HepG2 (cell line): ENCODE measurements at regions not wholly inside any gene's neighbourhood (a gene's known extent, or its start where the extent isn't known, plus 50 kb on each side); places are given as distances from the start of the nearest gene placed in this dataset.

ENCODE experiments used
- EZH2 ChIP-seq: conservative IDR thresholded peaks from 2 replicates; pipeline ENCODE4 v1.6.1; 2012; ENCODE audit warnings: mild to moderate bottlenecking, low read depth, low read length, moderate library complexity
- FOXO1 ChIP-seq: sonication (generic); formaldehyde crosslinking; IDR thresholded peaks from 2 replicates; pipeline ENCODE4 v1.4.0; 2020; ENCODE audit warnings: missing genetic modification reagents
- GATAD2A ChIP-seq: IDR thresholded peaks from 2 replicates; pipeline ENCODE4 v1.6.1; 2016
- ISL2 ChIP-seq: sonication (generic); formaldehyde crosslinking; IDR thresholded peaks from 2 replicates; pipeline ENCODE4 v1.5.0; 2020; ENCODE audit warnings: missing genetic modification reagents
- PAX8 ChIP-seq: sonication (generic); formaldehyde crosslinking; IDR thresholded peaks from 2 replicates; pipeline ENCODE4 v1.8.0; 2022; ENCODE audit warnings: mild to moderate bottlenecking, missing genetic modification reagents, borderline replicate concordance
- ZBTB21 ChIP-seq: sonication (generic); formaldehyde crosslinking; IDR thresholded peaks from 2 replicates; pipeline ENCODE4 v1.4.0; 2020; ENCODE audit warnings: missing genetic modification reagents
- ZFAT ChIP-seq: sonication (generic); formaldehyde crosslinking; conservative IDR thresholded peaks from 2 replicates; pipeline ENCODE4 v1.8.1; 2023; ENCODE audit warnings: missing genetic modification reagents, inconsistent platforms
- ZNF569 ChIP-seq: sonication (generic); formaldehyde crosslinking; IDR thresholded peaks from 2 replicates; pipeline ENCODE4 v1.5.0; 2020; ENCODE audit warnings: mild to moderate bottlenecking, missing genetic modification reagents, moderate library complexity, borderline replicate concordance
- ZNF660 ChIP-seq: sonication (generic); formaldehyde crosslinking; IDR thresholded peaks from 2 replicates; pipeline ENCODE4 v1.5.1; 2020; ENCODE audit warnings: mild to moderate bottlenecking, low read depth, missing genetic modification reagents, borderline replicate concordance
- ZNF777 ChIP-seq: sonication (generic); formaldehyde crosslinking; IDR thresholded peaks from 2 replicates; pipeline ENCODE4 v1.4.0; 2020; ENCODE audit warnings: missing genetic modification reagents
- TF ChIP-seq, protein P1 (sequence below): fragments of 450-650 bp; IDR thresholded peaks from 2 replicates; pipeline ENCODE4 v1.6.1; 2017
- TF ChIP-seq, protein P2 (sequence below): sonication (generic); formaldehyde crosslinking; IDR thresholded peaks from 2 replicates; pipeline ENCODE4 v1.4.0; 2020; ENCODE audit warnings: missing genetic modification reagents, mild to moderate bottlenecking, borderline replicate concordance
- TF ChIP-seq, protein P3 (sequence below): sonication (generic); formaldehyde crosslinking; IDR thresholded peaks from 2 replicates; pipeline ENCODE4 v1.8.0; 2022; ENCODE audit warnings: low read depth, missing genetic modification reagents
- TF ChIP-seq, protein P4 (sequence below): sonication (generic); formaldehyde crosslinking; conservative IDR thresholded peaks from 2 replicates; pipeline ENCODE4 v1.4.0; 2020; ENCODE audit warnings: missing genetic modification reagents
- TF ChIP-seq, protein P5 (sequence below): sonication (generic); formaldehyde crosslinking; IDR thresholded peaks from 2 replicates; pipeline ENCODE4 v1.8.1; 2023; ENCODE audit warnings: mild to moderate bottlenecking, missing genetic modification reagents
- TF ChIP-seq, protein P6 (sequence below): sonication (generic); formaldehyde crosslinking; conservative IDR thresholded peaks from 2 replicates; pipeline ENCODE4 v1.4.0; 2020; ENCODE audit warnings: missing genetic modification reagents

DNA sequence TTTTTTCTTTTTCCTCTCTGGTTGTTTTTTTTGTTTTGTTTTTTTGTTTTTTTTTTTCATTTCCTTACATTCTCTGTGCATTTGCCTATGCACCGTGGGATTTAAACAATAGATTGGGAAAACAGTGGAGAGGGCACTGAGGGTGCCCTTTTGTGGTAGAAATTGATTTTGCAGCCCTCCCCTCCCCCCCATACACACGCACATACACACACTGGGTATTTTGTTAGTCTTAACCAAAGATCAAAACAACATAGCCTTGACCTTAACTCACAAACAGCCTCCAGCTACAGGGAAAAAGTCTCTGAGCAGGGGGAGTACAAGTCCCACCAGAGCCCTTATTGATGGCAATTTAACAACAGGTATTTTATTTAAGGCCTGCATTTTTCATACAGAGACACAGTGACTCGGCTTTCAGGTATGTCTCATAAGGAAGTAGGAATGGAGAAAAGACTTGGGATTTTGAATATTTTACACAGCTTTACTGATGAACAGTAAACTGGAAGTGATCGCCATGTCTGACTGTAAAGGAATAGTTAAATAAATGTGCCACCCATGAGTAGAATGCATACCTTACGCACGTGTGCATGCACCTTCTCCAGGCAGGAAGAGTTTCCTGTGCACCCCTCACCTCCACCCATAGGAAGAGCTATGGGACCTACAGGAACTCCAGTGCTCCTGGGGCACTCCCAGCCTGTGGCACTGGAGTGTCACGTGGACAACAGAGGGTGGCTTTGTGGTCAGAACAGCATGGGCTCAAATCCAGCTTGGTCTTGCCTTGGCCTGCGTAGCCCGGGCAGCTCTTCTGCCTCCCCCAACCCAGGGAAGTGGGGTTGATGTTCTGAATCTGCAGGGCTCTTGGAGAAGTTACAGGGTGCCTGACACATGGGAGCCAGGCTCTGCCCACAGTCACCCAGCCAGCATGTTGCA, 266.4 kb downstream of the ANAPC1 start (continued):
- TF ChIP-seq FOXO1 (peak; percentile 94), ZNF660 (CRISPR knock-in tag) (no peak), ISL2 (CRISPR knock-in tag) (peak; percentile 32; the same call in 1 of the 2 replicates), EZH2 (no peak), GATAD2A (CRISPR knock-in tag) (peak; percentile 72), PAX8 (no peak), ZFAT (CRISPR knock-in tag) (no peak), ZNF777 (CRISPR knock-in tag) (no peak), ZNF569 (CRISPR knock-in tag) (no peak), ZBTB21 (CRISPR knock-in tag) (no peak)
- TF ChIP-seq, protein P1, sequence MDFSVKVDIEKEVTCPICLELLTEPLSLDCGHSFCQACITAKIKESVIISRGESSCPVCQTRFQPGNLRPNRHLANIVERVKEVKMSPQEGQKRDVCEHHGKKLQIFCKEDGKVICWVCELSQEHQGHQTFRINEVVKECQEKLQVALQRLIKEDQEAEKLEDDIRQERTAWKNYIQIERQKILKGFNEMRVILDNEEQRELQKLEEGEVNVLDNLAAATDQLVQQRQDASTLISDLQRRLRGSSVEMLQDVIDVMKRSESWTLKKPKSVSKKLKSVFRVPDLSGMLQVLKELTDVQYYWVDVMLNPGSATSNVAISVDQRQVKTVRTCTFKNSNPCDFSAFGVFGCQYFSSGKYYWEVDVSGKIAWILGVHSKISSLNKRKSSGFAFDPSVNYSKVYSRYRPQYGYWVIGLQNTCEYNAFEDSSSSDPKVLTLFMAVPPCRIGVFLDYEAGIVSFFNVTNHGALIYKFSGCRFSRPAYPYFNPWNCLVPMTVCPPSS: no peak
- TF ChIP-seq, protein P2, sequence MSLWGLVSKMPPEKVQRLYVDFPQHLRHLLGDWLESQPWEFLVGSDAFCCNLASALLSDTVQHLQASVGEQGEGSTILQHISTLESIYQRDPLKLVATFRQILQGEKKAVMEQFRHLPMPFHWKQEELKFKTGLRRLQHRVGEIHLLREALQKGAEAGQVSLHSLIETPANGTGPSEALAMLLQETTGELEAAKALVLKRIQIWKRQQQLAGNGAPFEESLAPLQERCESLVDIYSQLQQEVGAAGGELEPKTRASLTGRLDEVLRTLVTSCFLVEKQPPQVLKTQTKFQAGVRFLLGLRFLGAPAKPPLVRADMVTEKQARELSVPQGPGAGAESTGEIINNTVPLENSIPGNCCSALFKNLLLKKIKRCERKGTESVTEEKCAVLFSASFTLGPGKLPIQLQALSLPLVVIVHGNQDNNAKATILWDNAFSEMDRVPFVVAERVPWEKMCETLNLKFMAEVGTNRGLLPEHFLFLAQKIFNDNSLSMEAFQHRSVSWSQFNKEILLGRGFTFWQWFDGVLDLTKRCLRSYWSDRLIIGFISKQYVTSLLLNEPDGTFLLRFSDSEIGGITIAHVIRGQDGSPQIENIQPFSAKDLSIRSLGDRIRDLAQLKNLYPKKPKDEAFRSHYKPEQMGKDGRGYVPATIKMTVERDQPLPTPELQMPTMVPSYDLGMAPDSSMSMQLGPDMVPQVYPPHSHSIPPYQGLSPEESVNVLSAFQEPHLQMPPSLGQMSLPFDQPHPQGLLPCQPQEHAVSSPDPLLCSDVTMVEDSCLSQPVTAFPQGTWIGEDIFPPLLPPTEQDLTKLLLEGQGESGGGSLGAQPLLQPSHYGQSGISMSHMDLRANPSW (CRISPR knock-in tag): no peak
- TF ChIP-seq, protein P3, sequence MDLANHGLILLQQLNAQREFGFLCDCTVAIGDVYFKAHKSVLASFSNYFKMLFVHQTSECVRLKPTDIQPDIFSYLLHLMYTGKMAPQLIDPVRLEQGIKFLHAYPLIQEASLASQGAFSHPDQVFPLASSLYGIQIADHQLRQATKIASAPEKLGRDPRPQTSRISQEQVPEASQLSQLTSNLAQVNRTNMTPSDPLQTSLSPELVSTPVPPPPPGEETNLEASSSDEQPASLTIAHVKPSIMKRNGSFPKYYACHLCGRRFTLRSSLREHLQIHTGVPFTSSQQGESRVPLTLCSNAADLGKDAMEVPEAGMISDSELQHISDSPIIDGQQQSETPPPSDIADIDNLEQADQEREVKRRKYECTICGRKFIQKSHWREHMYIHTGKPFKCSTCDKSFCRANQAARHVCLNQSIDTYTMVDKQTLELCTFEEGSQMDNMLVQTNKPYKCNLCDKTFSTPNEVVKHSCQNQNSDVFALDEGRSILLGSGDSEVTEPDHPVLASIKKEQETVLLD: no peak
- TF ChIP-seq, protein P4, sequence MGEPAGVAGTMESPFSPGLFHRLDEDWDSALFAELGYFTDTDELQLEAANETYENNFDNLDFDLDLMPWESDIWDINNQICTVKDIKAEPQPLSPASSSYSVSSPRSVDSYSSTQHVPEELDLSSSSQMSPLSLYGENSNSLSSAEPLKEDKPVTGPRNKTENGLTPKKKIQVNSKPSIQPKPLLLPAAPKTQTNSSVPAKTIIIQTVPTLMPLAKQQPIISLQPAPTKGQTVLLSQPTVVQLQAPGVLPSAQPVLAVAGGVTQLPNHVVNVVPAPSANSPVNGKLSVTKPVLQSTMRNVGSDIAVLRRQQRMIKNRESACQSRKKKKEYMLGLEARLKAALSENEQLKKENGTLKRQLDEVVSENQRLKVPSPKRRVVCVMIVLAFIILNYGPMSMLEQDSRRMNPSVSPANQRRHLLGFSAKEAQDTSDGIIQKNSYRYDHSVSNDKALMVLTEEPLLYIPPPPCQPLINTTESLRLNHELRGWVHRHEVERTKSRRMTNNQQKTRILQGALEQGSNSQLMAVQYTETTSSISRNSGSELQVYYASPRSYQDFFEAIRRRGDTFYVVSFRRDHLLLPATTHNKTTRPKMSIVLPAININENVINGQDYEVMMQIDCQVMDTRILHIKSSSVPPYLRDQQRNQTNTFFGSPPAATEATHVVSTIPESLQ: no peak
- TF ChIP-seq, protein P5, sequence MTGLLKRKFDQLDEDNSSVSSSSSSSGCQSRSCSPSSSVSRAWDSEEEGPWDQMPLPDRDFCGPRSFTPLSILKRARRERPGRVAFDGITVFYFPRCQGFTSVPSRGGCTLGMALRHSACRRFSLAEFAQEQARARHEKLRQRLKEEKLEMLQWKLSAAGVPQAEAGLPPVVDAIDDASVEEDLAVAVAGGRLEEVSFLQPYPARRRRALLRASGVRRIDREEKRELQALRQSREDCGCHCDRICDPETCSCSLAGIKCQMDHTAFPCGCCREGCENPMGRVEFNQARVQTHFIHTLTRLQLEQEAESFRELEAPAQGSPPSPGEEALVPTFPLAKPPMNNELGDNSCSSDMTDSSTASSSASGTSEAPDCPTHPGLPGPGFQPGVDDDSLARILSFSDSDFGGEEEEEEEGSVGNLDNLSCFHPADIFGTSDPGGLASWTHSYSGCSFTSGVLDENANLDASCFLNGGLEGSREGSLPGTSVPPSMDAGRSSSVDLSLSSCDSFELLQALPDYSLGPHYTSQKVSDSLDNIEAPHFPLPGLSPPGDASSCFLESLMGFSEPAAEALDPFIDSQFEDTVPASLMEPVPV (CRISPR knock-in tag): no peak
- TF ChIP-seq, protein P6, sequence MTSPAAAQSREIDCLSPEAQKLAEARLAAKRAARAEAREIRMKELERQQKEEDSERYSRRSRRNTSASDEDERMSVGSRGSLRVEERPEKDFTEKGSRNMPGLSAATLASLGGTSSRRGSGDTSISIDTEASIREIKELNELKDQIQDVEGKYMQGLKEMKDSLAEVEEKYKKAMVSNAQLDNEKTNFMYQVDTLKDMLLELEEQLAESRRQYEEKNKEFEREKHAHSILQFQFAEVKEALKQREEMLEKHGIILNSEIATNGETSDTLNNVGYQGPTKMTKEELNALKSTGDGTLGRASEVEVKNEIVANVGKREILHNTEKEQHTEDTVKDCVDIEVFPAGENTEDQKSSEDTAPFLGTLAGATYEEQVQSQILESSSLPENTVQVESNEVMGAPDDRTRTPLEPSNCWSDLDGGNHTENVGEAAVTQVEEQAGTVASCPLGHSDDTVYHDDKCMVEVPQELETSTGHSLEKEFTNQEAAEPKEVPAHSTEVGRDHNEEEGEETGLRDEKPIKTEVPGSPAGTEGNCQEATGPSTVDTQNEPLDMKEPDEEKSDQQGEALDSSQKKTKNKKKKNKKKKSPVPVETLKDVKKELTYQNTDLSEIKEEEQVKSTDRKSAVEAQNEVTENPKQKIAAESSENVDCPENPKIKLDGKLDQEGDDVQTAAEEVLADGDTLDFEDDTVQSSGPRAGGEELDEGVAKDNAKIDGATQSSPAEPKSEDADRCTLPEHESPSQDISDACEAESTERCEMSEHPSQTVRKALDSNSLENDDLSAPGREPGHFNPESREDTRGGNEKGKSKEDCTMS (CRISPR knock-in tag): no peak
